ENCODE measurements at regions not wholly inside any gene's neighbourhood (a gene's known extent, or its start where the extent isn't known, plus 50 kb on each side); places are given as distances from the start of the nearest gene placed in this dataset.

- no peak for TF ChIP-seq CTCF (IDR thresholded peaks at IDR 0.05)
- TF ChIP-seq POLR2A (IDR thresholded peaks at IDR 0.05): no peak
- ATAC-seq (no peak), DNase-seq (no peak)
- intact Hi-C loops (cut with DNase I): no loop called here
- 77 to 80% methylated on average over 6 of the region's 6 CpGs for WGBS, 2 donors
- H3K36me3 ChIP-seq (replicated peaks in 1 of 2; ENCODE audit: insufficient read depth in 1 of 2, low read depth in 2 of 2): no peaks in the 10 kb centered on the region
- no peak overlapping the region for H3K27ac ChIP-seq
- H3K4me1 ChIP-seq: no peaks in the 10 kb centered on the region
- no peaks in the 10 kb centered on the region for H3K27me3 ChIP-seq
- no peaks in the 10 kb centered on the region for H3K9me3 ChIP-seq
- no peak overlapping the region for H3K4me3 ChIP-seq
These were observed 236.1 kb upstream of the CDH12 start for GRCh38 chr5:23089286-23089685.

- H3K36me3 ChIP-seq (replicated peaks in 1 of 2; ENCODE audit: insufficient read depth in 1 of 2, low read depth in 2 of 2): no peaks in the 10 kb centered on the region
- intact Hi-C loops (cut with DNase I): no loop called here
- ATAC-seq (no peak), DNase-seq (no peak)
- no peaks in the 10 kb centered on the region for H3K27me3 ChIP-seq
- WGBS, 2 donors: 25 to 28% methylated on average over 3 of the region's 3 CpGs
- H3K4me3 ChIP-seq: no peak overlapping the region
- H3K9me3 ChIP-seq: no peaks in the 10 kb centered on the region
- no peak overlapping the region for H3K27ac ChIP-seq
- H3K4me1 ChIP-seq: no peaks in the 10 kb centered on the region
- no peak for TF ChIP-seq CTCF (IDR thresholded peaks at IDR 0.05)
- no peak for TF ChIP-seq POLR2A (IDR thresholded peaks at IDR 0.05)
These were observed 231.7 kb upstream of the CDH12 start for GRCh38 chr5:23084815-23085214.

GRCh38 chr5:23072179-23072578 is 219.0 kb upstream of the CDH12 start:
- Histone ChIP-seq H3K27me3 (no peaks in the 10 kb centered on the region), H3K36me3 (replicated peaks in 1 of 2; ENCODE audit: insufficient read depth in 1 of 2, low read depth in 2 of 2) (no peaks in the 10 kb centered on the region), H3K27ac (no peak overlapping the region), H3K4me1 (no peaks in the 10 kb centered on the region), H3K4me3 (no peak overlapping the region), H3K9me3 (no peaks in the 10 kb centered on the region)
- TF ChIP-seq POLR2A (IDR thresholded peaks at IDR 0.05): no peak
- TF ChIP-seq CTCF (IDR thresholded peaks at IDR 0.05): no peak
- ATAC-seq: no peak
- no peak for DNase-seq
- intact Hi-C loops (cut with DNase I): no loop called here
- WGBS, 2 donors: 50 to 56% methylated on average over 2 of the region's 2 CpGs

- Histone ChIP-seq H3K27me3 (no peaks in the 10 kb centered on the region), H3K36me3 (replicated peaks in 1 of 2; ENCODE audit: insufficient read depth in 1 of 2, low read depth in 2 of 2) (no peaks in the 10 kb centered on the region), H3K27ac (no peak overlapping the region), H3K9me3 (no peaks in the 10 kb centered on the region), H3K4me1 (no peaks in the 10 kb centered on the region), H3K4me3 (no peak overlapping the region)
- DNase-seq (no peak), ATAC-seq (no peak)
- WGBS, 2 donors: 36 to 56% methylated on average over 3 of the region's 3 CpGs
- intact Hi-C loops (cut with DNase I): no loop called here
- TF ChIP-seq POLR2A (IDR thresholded peaks at IDR 0.05): no peak
- no peak for TF ChIP-seq CTCF (IDR thresholded peaks at IDR 0.05)
These were observed 218.5 kb upstream of the CDH12 start for GRCh38 chr5:23071682-23072081.

- H3K9me3 ChIP-seq: no peaks in the 10 kb centered on the region
- no peak overlapping the region for H3K4me3 ChIP-seq
- no peaks in the 10 kb centered on the region for H3K36me3 ChIP-seq (replicated peaks in 1 of 2; ENCODE audit: insufficient read depth in 1 of 2, low read depth in 2 of 2)
- no peak for ATAC-seq
- H3K27ac ChIP-seq: no peak overlapping the region
- H3K4me1 ChIP-seq: no peaks in the 10 kb centered on the region
- H3K27me3 ChIP-seq: no peaks in the 10 kb centered on the region
- DNase-seq: no peak
- intact Hi-C loops (cut with DNase I): no loop called here
- WGBS, 2 donors: 62 to 69% methylated on average over 3 of the region's 3 CpGs
- TF ChIP-seq POLR2A (IDR thresholded peaks at IDR 0.05) (no peak), CTCF (IDR thresholded peaks at IDR 0.05) (no peak)
These were observed 211.6 kb upstream of the CDH12 start for GRCh38 chr5:23064710-23065109.

Data from body of pancreas (tissue), 4 donors.